ENCODE measurements at regions not wholly inside any gene's neighbourhood (a gene's known extent, or its start where the extent isn't known, plus 50 kb on each side); places are given as distances from the start of the nearest gene placed in this dataset.
"Not testable (repeated sequence)": the region's sequence is repeated elsewhere in the genome, so short reads cannot be mapped to it uniquely, and the experiment has no call there.

DNA sequence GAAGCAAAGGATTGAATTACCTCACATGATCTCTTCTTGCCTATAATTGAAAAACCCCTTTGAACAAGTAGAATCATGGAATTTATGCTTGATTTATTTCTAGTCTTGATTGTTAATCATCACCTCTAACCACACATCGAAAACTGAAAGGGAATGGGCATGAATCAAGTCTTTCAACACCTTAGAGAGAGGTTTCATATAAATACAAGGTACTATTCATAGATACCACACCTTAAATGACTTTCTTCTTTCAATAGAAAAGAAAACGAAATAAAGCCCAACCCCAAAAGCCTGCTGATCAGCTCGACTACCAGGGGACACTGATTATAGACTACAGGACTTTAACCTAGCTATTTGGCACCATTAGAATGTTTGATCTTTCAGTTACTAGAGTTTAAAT, 128.6 kb upstream of the PTPRZ1 start:
- DNase-seq: no peak

DNA sequence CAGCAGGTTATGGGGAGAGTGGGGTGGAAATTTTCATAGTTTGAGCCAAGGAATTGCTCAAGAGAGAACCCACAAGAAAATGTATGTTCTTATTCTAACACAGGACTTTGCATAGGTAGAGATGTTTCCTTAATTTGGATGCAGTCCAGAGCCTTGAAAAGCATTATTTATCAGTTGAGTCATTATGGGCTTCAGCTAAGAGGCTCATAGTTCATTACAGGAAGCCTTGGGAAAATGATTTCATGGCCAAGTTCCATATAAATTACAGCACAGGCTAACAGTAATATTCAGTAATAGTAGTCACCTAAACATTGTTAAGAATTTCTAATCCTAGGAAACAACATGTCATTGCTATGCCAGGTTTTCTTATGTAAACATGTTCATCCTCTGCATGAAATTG, 131.1 kb upstream of the PTPRZ1 start:
- DNase-seq: no peak

DNA sequence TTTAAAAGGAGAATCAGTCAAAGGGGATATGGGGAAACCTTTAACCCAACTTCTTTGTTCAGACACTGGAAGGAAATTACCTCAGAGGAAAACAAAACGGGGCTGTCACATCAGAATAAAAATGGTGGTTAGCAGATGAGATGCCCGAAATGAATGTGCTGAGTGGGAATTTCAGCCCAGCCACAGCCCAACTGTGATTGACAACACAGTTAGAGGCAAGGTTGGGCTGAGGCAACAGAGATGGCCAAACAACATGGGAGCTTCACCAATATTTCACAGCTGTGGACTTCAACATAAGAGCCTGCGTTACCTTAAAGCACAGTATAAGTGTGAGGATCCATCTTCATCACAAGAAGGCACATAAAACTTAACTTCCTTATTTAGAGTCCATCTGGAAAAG, 133.5 kb upstream of the PTPRZ1 start:
- no peak for DNase-seq

DNA sequence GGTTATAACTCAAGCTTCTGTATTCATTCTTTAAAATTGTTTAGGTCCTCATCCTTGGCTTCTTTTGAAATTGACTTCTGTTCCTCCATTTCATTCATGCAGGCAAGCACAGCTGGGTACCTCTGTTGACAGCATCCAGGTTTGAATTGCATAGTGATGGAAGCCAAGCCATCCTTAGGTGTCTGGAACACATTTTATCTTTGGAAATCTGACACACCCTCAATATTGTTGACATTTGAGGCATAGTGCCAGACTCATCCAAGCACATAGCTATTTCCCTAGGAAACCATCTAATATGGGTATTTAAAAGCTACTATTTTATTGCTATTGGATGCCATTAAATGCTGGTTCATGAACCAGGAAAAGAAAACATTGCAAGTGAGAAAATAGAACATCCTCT, 142.1 kb upstream of the PTPRZ1 start:
- DNase-seq: no peak

DNA sequence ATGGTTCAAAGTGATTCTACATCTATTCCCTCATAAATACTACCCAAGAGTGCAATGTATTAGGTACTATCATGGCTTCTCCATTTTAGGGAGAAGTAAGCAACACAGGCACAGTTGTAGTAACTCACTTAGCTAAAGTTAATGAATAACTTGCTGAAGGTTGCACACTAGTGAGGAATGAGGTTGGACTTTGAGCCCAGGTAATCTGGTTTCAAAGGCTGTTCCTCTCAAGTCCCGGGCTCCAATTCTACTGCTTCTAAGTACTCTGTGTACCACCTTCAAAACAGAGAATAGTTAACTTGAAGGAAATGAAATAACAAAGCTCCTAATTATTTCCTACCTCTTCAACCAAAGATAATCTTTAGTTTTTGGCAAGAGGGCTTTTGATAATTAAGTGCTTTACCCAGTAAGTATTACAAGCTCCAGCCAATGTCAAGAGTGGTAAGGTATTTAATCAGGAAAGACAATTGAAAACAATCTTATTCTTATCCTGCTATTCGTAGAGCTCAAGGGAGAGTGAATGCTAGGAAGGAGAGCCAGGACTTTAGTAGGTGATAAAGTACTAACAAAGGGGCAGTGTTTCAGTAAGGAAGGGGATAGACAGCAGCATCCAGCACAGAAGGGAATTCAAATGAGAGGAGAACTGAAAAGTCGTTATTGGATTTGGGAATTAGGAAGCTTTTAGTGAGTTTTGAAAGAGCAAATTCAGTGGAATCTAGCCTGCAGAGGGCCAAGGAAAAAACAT, 158.2 kb upstream of the PTPRZ1 start:
- DNase-seq: no peak

DNA sequence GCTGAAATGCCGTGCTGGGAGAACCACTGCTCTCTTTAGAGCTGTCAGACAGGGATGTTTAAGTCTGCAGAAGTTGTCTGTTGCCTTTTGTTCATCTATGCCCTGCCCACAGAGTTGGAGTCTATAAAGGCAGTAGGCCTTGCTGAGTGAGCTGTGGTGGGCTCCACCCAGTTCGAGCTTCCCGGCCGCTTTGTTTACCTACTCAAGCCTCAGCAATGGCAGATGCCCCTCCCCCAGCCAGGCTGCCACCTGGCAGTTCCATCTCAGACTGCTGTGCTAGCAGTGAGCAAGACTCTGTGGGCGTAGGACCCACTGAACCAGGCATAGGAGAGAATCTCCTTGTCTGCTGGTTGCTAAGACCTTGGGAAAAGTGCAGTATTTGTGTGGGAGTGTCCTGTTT, 160.0 kb upstream of the PTPRZ1 start:
- DNase-seq: not testable (repeated sequence)

DNA sequence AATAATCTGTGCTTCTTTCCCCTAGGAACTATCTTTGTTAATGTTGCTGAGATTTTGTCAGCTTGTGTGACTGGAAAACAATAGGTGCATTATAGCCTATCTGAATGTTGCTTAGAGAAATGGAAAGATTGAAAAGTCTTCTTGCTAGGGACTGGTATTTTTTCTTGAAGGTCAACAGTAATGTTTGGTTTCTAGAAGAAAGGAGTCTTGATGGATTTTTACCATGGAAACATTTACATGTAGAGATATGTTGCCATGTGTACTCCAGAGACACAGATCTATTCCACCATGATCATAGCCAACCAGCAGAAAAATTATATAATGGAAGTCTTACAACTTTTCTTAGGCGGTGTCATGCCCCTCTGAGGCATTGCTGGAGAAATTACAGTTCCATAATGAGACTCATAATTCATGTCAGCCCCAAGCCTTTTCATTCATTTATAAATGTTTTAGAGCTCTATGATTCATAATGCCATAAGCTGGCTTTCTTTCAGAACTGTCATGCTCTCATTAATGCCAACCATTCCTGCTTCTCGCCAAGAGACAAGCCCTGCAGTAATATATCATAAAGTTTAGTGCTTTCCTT, 175.1 kb upstream of the PTPRZ1 start:
- no peak for DNase-seq

DNA sequence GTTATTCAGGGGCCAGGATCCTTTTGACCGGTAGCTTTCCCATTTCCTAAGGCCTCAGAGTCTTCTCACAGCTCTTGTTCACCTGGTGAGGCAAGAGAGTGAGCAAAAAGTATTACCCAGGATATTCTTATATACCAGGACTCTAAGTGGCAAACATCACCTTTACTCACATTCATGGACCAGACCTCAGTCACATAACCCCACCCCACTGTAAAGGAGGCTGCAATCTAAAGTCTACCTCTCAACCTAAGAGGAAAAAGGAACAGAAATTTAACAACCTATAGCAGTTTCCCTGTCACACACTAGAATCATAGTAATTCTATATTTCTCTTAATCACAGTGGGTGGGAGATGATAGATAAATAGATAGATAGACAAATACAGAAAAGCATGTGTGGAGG, 176.0 kb upstream of the PTPRZ1 start:
- no peak for DNase-seq

DNA sequence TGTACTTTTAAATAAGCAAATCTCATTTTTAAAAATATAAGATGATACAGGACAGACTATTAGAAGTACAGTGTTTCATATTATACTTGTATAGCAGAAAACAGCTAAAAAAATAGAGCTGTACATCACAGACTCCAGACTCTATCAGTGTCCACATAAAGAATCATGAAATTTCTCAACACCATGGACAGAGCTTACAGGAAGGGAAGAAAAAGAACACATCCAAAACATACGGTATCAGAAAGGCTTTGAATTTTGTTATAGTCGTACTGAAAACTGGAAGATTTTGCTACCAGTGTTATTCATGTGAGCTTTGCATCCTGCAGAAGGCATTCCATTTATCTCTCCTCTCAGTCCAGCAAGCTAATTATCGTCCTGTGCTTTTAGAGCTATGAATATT, 183.2 kb upstream of the PTPRZ1 start:
- DNase-seq: no peak

DNA sequence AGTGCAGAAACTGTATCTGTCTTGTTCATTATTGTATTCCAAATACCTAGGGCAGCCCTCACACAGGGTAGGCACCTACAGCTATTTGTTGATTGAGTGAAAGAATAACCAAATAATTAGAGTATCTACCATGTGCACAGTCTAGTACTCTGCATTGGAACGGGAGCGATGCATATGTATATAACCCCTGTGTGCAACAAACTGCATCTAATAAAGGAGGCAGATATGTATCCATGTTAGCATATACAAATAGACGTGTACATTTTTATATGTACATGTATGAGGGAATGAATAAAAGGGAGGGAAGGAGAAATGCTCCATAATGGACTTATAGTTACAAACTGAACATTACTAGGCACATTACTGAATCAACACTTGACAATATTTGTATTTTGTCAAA, 191.3 kb upstream of the PTPRZ1 start:
- DNase-seq: no peak

DNA sequence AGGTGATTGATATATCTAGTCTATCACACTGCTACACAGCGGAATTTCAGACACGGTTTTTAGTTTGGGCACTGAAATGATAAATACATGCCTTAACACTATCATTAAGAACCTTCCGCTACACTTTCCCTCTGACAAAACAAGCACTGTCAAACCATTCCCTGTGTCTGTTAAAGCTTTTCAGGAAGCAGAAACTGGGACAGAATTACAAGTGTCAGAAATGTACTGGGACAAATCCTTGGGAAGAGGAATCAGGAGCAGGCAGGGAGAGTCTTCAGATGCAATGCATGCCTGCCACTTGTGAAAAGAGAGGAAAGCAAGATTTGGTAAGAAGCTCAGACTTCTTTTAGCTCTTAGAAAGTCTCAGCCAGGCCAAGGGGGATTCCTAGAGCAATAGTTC, 196.8 kb upstream of the PTPRZ1 start:
- DNase-seq: no peak

DNA sequence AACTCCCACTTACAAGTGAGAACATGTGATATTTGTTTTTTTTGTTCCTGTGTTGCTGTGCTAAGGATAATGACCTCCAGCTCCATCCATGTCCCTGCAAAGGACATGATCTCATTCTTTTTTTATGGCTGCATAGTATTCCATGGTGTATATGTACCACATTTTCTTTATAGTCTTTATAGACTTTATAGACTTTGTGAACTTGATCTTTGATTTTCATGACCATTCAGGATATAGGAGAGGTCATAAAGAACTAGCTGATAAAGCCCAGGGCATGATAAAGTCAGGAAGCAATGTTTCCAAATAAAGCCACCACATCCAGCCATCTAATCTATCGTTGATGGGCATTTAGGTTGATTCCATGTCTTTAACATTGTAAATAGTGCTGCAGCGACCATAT, 198.5 kb upstream of the PTPRZ1 start:
- not testable (repeated sequence) for DNase-seq

DNA sequence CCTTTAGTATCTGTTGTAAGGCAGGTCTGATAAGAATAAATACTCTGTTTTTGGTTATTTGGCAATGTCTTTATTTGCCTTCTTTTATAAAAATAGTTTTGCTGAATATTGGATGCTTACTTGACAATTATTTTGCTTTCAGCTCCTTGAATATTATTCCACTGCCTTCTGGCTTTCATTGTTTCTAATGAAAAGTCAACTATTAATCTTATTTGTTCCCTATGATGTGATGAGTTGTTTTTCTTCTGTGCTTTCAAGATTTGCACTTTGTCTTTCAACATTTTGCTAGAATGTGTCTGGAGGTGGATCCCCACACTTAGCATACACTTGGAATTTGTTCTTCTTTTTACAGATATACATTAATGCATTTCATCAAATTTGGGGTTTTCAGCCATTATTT, 203.8 kb upstream of the PTPRZ1 start:
- DNase-seq: no peak

DNA sequence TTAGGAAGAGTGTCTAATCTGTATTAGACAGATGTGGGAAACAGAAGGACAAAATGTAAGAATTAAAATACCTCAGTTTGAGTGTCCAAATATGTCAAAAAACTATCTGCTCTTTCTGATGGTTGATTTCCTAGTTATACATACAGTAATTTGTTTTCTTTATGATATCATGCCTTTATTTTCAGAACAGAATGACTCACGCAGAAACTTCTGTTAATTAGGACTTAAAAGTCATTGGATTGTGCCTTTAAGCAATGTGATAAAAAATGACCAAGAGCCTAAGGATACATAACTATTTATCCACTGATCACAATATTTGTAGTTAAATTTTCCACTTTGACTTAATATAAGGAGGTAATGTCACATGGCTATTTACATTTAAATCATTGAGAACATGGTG, 206.7 kb upstream of the PTPRZ1 start:
- no peak for DNase-seq

DNA sequence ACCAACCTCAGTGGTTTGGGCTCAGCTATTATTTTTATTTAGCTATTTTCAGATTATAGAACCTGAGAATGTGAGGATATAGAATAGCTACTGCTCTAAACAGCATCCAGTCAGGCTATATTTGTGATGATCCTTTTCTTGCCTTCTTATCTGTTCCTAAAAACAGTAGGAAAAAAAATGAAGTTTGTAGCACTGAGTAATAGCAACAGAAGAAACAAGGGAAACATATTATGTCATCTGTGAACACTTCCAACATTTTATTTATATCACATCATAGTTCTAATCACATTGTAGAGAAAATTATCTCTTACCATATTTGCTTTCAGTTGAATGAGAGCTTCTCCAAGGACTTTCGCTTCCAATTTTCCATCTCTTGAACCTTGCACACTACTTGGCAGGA, 229.6 kb upstream of the PTPRZ1 start:
- no peak for DNase-seq

DNA sequence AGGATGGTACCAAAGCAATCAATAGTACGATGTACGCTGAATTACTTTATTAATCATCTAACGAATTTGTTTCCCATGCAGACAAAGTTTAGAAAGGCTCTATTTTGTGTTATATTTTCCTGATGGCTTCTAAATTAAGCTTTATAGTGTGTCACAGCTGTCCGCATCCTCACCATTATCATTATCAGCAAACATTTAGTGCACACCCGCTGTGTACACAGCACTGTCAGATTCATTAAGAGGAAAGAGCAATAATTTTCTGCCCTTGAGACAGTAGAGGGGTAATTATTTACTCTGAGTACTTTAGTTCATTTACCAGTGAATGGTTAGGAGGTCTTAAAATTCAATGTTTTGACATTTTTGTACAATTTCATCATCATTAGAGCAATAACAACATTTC, 233.3 kb upstream of the PTPRZ1 start:
- DNase-seq: no peak

DNA sequence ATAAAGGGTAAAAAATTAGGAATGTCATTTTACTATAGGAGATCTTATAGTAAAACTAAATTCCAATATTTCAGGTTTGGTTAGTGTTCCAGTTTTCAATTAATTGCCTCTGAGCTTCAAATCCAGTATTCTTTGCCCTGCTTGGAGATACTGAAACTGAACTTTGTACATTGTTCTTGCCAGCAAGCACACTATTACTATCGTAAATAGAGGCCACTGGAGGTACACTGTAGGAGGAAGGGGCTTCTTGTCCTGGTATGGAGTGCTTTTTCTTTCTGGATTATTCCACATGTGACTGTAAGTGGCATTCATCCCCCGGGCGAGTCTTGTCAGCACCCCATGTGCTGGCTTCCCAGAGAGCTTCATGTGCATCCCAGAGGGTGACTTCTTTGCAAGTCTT, 234.7 kb upstream of the PTPRZ1 start:
- no peak for DNase-seq

DNA sequence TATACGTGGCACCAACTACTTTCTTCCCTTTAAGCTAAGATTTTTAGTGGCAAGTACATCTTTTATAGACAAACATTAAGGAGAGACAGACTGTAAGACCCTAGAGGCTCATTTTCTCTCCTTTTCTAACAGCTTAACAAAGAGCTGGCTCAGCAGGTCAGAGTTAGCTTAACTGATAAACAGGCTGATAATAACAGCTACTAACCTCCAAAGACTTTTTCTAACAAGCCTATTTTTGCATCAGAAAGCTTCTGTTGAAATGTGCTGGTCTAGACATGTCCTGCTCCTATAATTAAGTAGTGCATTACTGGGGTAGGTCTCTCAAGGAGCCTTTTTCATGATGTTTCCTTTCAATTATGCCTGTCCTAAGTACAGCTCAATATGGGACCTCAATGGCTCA, 238.2 kb upstream of the FAM3C start:
- no peak for DNase-seq

DNA sequence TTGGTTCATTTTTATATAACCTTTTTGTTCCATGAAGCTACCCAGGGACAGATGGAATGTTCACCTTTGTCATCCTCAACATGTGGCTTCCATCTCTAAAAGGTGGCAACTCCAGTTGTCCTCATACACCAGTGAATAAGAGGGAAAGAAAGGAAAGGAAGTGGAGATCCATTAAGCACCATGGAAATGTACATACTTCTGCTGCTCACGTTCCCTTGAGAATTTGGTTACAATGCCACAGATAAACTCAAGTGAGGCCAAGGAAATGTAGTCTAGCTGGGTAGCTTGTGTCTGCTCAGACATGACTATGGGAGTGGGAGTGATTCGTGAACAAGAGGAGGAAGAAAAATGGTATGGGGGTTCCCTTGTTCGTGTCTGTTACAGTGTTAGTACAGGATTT, 237.1 kb upstream of the FAM3C start:
- no peak for DNase-seq

DNA sequence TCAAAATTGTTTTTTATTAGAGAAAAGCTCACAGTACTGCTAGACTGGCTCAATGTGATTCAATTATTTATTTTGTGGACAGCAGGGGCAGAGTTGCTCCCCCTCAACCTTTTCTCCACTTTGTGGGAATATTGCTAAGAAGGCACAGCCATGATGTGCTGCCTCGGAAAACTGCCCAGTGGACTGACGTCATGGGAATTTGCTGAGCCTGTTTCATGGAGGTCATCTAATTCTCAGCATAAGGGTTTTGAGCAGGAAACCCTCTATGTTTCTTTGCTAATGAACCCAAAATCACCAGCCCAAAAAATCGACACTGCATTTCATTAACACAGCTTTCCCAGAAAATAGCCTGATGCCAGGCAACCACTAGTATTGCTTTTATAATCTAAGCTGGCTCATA, 228.8 kb upstream of the FAM3C start:
- no peak for DNase-seq

DNA sequence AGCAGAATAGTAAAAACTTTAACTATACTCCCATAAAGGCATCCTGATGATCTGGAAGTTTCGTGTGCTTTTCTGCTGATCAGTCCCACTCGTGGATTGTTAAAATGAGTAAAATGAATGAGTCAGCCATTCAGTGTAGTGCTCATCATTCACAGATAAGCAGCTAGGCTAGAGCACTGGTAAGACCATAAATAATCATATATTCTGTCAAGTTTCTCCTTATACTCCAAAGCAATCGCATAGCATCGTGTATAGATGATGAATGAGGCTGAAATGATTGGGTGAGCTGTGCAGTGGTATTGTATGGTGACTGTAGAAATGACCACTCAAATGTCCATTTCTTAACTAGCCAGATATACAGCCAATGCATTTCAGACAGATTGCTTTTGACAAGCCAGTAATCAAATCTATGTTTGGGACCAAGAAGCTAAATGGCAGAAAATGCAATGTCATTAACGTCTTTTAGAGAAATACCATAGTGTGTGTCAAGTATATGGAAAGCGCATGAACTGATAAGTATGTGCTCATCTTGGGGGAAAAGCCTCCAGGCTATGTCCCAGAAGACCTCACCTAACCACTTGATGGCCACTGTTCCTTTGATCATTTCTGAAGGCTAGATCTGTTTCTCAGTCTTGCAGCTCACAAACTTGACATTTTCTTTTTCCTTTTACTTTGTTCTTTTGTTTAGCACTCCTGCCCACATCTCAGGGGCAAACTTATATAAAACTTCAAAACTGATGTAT, 227.2 kb upstream of the FAM3C start:
- no peak for DNase-seq

DNA sequence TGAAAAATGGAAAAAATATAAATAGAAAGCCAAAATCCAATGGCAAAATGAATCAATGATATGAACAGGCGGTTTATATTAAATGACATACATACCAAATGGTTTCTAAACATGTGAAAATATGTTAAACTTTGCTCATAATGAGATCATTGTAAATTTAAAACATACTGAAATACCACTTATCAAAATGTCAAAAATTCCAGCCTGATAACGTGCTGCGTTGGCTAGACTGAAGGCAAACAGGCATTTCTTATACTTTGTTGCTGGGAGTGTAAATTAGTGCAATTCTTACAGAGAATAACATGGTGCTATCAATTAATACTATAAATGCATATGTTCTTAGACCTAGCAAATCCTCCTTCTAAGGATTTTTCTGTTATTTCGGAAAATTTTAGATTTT, 225.8 kb upstream of the FAM3C start:
- no peak for DNase-seq

DNA sequence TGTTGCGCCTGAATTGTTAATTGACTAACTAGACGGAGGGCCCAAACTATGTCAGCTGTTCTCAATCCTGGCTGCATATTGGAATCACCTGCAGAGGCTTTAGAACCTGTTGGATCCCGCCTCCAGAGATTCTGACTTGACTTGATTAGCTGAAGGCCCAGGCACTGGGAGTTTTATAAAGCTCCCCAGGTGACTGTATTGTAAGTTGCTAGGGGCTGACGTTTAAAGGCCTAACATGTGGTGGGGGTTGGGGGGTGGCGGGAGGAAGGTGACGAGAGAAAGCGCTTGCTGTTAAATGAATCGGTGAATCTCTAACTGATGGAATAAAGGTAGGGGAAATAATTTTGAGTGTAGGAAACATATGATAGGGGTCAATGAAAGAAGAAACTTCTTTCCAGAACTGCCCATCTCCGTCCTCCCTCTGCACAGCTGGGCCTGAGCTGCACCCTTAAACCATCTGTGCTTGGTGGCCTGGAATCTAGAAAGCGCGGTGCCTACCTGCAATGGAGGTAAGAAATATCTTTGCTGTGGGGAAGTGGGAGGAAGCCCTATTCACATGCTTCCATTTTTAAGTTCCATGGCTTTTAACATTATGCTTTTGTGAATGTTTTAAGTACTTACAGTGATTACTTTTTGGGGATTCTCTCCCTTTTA, 225.0 kb upstream of the FAM3C start:
- no peak for DNase-seq

DNA sequence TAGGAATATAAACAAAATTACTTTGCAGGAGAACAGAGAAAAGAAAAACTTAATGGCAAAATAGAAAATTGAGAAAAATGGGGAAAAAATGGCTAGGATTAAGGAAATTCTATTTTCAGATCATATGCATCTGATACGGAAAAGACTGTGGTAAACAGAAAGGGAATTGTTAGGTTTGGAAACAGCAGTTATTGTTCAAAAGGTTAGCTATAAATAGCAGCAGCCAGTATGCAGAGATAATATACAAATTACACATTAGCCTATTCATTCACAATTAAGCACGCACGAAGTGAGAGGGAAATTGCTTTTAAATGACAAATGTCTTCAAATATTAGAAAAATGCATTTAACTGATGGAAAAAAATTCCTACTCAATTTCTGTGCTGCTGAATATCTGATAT, 224.1 kb upstream of the FAM3C start:
- DNase-seq: no peak

All from CD4-positive, alpha-beta T cell treated with Interleukin-15 for 1 hour (primary cell).